ENCODE measurements at regions not wholly inside any gene's neighbourhood (a gene's known extent, or its start where the extent isn't known, plus 50 kb on each side); places are given as distances from the start of the nearest gene placed in this dataset.
"Not testable (repeated sequence)": the region's sequence is repeated elsewhere in the genome, so short reads cannot be mapped to it uniquely, and the experiment has no call there.

DNA sequence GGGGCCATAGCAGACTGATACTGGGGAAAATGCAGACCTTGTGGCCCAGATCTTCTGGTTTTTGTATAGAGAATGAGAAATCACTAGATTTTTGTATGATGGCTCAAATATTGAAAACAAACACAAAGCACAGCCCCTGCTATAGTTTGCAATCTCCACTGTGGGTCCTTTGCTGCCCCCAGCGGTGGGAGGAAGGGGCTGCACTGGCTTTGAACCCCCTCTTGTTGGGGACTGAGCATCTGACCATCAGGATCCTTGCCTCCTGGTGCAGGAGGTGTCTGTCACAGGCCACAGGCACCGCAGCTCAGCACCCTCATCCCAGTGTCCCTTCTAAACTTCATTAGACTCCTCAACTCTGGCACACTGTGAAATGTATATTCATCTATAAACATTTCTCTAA, 252.3 kb downstream of the BCL2L11 start:
- DNase-seq, result not testable (repeated sequence)

- not testable (repeated sequence) for DNase-seq
These were observed 253.3 kb downstream of the BCL2L11 start for GRCh38 chr2:111373989-111374388.

- DNase-seq, result not testable (repeated sequence)
These were observed 254.0 kb downstream of the BCL2L11 start for GRCh38 chr2:111374734-111375133.

DNA sequence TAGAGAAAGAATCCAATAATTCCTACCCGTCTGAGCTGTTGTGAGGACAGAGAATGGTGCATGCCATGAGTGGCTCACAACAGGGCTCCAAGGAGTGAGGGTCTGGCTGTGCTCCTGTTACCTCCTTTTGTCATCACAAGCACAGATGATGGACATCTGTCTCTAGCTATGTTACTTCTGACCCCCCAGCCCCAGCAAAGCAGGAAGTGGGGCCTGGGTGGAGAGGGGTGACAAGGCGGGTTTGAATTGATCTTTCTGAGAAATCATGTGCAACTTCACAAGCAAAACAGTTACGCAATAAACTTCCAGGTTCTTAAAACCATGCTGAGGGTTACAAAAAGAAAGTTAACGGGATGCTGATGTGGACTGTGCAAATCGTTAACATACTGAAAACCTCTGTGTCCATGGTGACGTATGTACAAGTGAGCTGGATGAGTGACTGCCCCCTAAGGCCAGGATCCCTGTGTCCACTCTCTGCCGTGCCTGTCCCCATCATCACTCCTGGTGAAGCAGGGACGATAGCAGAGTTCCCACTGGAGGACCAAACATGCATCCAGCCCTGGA, 254.7 kb downstream of the BCL2L11 start:
- DNase-seq, result not testable (repeated sequence)

DNA sequence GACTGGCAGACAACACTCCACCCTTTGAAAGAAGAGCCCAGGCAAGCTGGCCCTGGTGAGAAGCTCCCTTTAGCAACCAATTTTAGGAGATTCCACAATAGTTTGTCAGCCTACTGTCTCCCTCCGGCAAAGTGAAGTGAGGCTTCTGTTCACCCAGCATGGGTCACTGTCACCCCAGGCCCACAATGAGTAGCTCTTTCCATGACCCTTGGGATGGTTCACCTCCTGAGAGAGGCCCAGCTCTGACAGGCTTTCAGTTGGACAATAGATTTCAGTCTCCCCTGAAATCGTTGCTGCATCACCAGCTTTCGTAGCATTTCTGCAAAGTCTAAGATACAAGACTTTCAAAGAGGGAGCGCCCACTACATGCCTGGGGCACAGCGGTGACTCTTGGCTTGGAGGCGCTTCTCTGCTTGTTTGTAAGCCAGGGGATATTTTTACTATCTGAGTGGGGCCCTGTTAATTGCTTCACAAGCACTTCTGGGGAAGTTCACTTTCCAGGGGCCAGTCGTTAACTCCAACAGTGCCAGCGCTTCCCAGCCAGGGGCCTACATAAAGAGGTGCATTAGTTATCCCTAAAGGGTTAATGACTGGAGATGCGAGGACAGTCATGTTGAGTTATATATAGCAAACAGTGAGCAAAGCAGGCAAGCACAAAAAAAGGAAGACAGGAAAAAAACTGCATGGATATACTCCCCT, 255.7 kb downstream of the BCL2L11 start:
- not testable (repeated sequence) for DNase-seq

GRCh38 chr2:111376971-111377352, 256.2 kb downstream of the BCL2L11 start:
- DNase-seq, result not testable (repeated sequence)

GRCh38 chr2:111377386-111377959, 256.8 kb downstream of the BCL2L11 start:
- DNase-seq, result not testable (repeated sequence)

DNA sequence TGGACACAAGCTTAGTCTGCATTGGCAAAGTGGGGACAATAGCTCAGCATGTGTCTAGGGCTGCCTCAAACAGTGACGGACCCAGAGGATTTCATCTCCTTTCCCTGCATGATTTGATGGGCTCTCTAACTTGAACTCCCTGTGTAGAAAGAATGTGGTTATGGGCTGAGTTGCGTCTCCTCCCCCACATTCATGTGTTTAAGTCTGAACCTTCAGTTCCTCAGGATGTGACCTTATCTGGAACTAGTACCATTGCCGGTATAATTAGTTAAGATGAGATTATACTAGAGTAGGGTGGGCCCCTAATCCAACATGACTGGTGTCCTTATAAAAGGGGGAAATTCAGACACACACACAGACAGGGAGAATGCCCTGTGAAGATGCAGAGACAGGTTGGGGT, 257.6 kb downstream of the BCL2L11 start:
- not testable (repeated sequence) for DNase-seq

- not testable (repeated sequence) for DNase-seq
These were observed 260.2 kb downstream of the BCL2L11 start for GRCh38 chr2:111380733-111381439.

- DNase-seq, result not testable (repeated sequence)
These were observed 261.0 kb downstream of the BCL2L11 start for GRCh38 chr2:111381530-111382306.

- DNase-seq, result not testable (repeated sequence)
These were observed 261.8 kb downstream of the BCL2L11 start for GRCh38 chr2:111382507-111382906.

- DNase-seq, result not testable (repeated sequence)
These were observed 262.6 kb downstream of the BCL2L11 start for GRCh38 chr2:111383311-111383710.

DNA sequence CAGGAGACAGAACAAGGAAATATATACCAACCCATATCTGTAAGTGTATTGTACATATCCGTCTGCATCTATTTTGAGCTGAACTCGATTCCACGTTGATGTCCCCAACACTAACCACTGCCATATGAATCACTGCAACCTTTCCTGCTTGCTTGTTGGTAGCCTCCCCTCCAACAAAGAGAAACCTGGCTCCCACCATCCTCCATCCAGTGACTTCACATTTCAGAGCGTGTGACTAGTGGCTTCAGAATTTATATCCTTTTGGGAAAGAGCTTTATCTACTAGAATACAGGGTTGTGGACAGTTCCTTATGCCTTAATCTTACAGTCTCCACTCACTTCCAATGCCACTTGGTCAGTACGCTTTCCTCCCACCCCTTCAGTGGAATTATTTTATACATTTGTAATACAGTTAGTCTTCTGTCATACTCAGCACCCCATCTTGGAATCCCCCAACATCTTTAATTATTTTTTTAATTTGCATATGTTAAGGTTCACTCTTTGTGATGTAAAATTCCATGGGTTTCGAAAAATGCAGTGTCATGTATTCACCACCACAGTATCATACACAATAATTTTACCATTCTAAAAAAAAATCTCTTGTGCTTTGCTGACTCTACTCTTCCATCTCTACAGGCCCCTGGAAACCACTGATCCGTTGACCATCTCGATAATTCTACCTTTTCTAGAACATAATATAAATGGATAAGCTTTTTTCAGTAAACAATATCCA, 264.7 kb downstream of the BCL2L11 start:
- DNase-seq, result not testable (repeated sequence)

- DNase-seq, result not testable (repeated sequence)
These were observed 269.9 kb downstream of the BCL2L11 start for GRCh38 chr2:111390605-111391004.

DNA sequence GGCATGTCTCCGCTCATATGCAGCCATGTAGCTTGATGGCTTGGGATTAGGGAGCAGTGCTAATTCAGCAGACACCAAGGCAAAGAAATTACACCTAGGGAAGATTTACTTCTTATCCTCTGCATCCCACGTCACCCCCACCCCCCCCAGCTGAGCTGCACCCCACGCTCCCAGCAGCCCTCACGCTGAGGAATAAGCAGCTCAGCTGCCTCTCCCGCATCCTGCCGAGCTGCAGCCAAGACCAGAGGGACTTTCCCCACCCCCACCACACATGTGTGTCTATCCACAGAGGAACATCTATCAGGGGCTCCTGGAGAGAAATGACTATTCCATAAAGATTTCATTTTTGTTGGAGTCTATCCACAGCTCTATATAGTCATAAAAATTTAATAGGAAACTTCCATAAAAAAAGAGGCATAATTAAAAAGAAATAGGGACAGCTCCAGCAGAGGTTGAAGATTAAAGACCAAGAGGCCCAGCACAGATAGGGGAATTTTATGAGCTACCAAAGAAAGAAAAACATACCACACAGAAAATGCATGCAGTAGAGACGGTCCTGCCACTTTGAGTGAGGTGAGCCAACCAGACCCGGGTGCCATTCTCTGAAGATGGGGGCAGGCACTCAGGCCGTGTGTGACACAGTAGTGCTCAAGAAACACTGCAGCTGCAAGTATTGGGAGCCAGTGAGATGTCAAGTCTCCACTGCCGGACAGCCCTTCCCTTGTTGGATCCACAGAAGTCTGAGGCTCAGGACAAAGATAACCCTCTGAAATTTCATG, 274.8 kb downstream of the BCL2L11 start:
- DNase-seq, result not testable (repeated sequence)

DNA sequence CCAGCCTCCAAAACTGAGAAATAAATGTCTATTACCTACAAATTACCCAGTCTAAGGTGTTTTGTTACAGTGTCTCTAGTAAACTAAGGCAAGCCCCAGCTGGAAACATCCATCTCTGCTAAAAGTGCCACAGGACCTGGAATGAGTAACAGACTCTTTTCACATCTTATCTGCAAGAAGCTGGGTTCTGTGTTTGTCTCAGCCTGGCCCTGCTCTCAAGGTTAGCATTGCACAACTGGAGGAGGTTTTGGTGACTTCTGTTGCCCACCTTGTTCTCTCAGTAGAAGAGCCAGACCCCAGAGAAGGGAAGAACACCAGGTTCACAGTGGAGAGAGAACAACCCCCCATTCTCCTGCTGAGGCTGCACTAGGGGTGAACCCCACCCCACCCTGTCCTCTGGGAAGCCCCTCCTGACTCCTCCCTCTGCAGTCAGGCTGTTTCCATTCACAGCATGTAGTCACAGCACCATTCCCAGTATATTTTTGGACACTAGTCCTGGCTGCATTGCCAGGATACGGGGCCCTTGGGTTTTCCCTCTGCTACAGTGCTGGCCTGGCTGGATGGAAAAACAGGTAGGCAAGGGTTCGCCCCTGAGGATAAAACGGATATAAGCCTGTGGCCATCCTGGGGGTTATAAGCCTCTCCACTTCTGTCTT, 280.0 kb downstream of the BCL2L11 start:
- not testable (repeated sequence) for DNase-seq

DNA sequence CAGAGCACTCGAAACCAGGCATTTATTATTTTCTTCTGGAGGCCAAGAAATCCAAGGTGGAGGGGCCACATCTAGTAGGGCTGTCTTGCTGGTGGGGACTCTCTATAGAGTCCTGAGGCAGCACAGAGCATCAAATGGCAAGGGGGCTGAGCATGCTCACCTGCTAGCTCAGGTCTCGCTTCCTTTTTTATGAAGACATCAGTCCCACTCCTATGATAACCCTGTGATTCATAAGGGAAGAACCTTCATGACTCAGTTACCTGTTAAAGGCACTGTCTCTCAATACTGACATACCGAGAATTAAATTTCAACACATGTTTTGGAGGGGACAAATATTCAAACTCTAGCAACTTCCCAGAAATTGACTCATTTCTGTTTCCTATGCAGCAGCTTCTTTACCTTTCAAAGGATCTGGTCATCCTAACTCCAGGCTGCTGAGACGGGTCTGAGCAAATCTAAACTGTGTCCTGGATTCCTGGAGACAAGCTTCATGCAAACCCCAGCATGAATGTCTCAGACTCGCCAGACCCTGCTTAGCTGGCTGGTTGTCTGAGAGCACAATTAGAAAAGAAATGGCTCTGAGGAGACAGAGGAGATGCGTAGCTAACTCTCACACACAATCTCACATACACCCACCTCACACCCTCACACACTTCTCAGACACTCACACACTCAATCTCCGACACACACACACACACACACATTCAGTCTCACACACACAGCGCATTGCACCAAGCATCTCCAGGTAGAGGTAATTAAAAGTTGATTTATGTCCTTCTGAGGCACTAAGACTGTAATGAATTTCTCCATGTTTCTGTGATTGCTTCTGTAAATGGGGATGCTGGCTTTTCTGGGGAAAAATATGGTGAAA, 280.8 kb downstream of the BCL2L11 start:
- DNase-seq, result not testable (repeated sequence)

GRCh38 chr2:111402450-111402849, 281.7 kb downstream of the BCL2L11 start:
- not testable (repeated sequence) for DNase-seq

DNA sequence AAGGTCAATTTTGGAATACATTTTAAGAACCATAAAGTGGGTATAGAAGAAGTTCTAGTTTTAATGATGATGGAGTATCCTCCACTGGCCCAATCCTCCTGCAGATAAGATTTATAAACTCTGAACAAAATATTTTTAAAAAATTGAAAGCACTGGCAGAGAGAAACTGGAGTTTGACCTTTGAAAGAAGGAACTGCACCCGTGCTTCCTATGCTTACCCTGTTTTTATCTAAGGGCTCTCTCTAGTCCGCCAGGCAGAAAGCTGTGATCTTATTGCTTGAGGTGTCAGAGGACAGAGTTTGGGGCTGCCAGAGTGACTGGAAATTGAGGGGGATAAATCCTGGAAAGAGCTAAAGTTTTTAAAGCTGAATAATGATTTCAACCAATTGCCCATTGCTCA, 282.6 kb downstream of the BCL2L11 start:
- DNase-seq, result not testable (repeated sequence)

DNA sequence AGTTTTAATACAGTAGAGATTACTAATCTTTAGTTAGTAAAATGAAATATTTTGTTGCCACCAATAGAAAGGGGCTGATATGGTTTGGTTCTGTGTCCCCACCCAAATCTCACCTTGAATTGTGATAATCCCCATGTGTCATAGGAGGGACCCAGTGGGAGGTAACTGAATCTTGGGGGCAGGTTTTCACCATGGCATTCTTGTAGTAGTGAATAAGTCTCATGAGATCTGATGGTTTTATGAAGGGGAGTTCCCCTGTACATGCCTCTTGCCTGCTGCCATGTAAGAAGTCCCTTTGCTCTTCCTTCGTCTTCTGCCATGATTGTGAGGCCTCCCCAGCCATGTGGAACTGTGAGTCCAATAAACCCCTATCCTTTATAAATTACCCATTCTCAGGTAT, 285.9 kb downstream of the BCL2L11 start:
- not testable (repeated sequence) for DNase-seq
